BJ (cell line): ENCODE measurements at regions not wholly inside any gene's neighbourhood (a gene's known extent, or its start where the extent isn't known, plus 50 kb on each side); places are given as distances from the start of the nearest gene placed in this dataset.

Experiments used
- CTCF ChIA-PET: fragments of 350-600 bp; formaldehyde crosslinking; extraction: SDS; loops from one replicate; lab custom pipeline; 2021; ENCODE audit warnings: antibody characterized with exemption, inconsistent platforms; lab: Yijun Ruan, JAX
- POLR2A ChIA-PET: fragments of 300-600 bp; sonication (Branson Sonifier 250); formaldehyde crosslinking; extraction: SDS; loops from one replicate; lab custom pipeline; 2021; ENCODE audit warnings: antibody characterized with exemption; lab: Charles Lee
- DNase-seq: peaks from one replicate; pipeline ENCODE4 v3.0.0-alpha.2; 2011; ENCODE audit warnings: low read depth
- H3K27me3 ChIP-seq: 2 replicates; pipeline ENCODE4 v1.6.0; 2011; ENCODE audit warnings: low read length; ENCODE audit not compliant: control insufficient read depth, insufficient read depth
- H3K36me3 ChIP-seq: 2 replicates; pipeline ENCODE4 v1.5.1; 2011; ENCODE audit warnings: low read length; ENCODE audit not compliant: control insufficient read depth, insufficient read depth
- H3K4me3 ChIP-seq: 2 replicates; pipeline ENCODE4 v1.5.1; 2011; ENCODE audit warnings: low read depth, mild to moderate bottlenecking, control low read depth, low read length
- TF ChIP-seq, protein P1 (sequence below): IDR thresholded peaks from 2 replicates; pipeline ENCODE4 v1.5.1; 2011; ENCODE audit warnings: low read depth, mild to moderate bottlenecking, control low read depth, inconsistent platforms, low read length, moderate library complexity; ENCODE audit not compliant: insufficient read depth

DNA sequence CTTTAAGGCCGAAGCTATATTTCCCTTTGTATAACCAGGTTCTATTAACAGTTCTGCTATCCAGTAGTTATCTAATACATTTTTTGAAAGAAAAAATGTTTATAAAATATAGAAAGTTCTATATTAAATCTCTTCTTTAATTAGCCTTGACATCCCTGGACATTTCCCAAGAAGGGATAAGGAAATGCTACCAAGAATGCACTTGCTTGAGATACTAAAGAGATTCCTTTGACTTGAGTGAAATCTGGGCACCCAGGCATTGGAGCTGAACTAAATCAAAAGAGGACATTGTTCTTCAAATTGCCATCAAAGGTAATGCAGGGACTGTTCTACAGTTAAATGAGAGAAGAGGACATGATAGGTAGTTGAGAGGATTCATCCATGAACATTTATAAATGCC lies 535.9 kb upstream of the FAT3 start:
- POLR2A ChIA-PET, result no interaction called here
- CTCF ChIA-PET, result no interaction called here
- Histone ChIP-seq H3K4me3 (no peak overlapping the region), H3K36me3 (no peaks in the 10 kb centered on the region), H3K27me3 (no peaks in the 10 kb centered on the region)
- DNase-seq, result no peak
- TF ChIP-seq, protein P1, sequence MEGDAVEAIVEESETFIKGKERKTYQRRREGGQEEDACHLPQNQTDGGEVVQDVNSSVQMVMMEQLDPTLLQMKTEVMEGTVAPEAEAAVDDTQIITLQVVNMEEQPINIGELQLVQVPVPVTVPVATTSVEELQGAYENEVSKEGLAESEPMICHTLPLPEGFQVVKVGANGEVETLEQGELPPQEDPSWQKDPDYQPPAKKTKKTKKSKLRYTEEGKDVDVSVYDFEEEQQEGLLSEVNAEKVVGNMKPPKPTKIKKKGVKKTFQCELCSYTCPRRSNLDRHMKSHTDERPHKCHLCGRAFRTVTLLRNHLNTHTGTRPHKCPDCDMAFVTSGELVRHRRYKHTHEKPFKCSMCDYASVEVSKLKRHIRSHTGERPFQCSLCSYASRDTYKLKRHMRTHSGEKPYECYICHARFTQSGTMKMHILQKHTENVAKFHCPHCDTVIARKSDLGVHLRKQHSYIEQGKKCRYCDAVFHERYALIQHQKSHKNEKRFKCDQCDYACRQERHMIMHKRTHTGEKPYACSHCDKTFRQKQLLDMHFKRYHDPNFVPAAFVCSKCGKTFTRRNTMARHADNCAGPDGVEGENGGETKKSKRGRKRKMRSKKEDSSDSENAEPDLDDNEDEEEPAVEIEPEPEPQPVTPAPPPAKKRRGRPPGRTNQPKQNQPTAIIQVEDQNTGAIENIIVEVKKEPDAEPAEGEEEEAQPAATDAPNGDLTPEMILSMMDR, result no peak

DNA sequence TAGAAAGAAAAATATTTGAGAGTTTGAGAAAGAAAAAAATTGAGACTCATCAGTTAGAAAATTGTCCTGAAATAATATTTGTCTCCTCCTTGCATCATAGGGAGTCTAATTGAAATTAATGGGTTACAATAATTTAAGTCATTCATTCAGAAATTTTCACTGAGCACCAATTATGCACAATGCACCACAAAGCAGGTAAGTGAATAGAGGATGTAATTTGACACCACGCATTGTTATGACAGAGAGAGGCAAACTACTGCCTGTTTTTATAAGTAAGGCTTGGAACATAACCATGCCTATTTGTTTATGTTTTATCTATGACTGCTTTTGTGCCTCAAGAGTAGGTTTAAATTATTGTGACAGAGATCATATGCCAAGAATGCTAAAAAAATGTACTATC lies 537.9 kb upstream of the FAT3 start:
- ChIA-PET CTCF (no interaction called here), POLR2A (no interaction called here)
- H3K36me3 ChIP-seq, result no peaks in the 10 kb centered on the region

DNA sequence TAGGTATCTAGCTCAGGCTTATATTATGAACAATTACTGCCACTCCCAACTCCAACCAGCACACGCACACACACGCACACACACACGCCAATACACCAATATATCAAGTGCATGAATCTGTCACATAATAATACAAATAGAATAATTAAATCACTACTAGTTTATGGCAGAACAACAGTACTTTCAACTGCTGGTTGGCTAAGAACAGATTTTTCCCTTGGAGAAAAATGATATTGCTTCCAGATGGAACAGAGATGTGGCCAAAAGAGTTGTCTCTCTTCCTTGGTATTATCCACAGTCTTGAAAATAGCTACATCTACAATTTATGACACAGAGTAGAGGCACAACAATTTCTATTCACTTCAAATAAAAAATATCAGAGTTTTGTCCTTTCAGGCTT lies 538.3 kb upstream of the FAT3 start:
- no peak for DNase-seq
- TF ChIP-seq, protein P1, result no peak
- CTCF ChIA-PET, result no interaction called here
- POLR2A ChIA-PET, result no interaction called here
- Histone ChIP-seq H3K36me3 (no peaks in the 10 kb centered on the region), H3K4me3 (no peak overlapping the region), H3K27me3 (no peaks in the 10 kb centered on the region)

More for the DNA sequence above, 537.9 kb upstream of the FAT3 start:
- Histone ChIP-seq H3K27me3 (no peaks in the 10 kb centered on the region), H3K4me3 (no peak overlapping the region)
- no peak for DNase-seq
- TF ChIP-seq, protein P1, result no peak

DNA sequence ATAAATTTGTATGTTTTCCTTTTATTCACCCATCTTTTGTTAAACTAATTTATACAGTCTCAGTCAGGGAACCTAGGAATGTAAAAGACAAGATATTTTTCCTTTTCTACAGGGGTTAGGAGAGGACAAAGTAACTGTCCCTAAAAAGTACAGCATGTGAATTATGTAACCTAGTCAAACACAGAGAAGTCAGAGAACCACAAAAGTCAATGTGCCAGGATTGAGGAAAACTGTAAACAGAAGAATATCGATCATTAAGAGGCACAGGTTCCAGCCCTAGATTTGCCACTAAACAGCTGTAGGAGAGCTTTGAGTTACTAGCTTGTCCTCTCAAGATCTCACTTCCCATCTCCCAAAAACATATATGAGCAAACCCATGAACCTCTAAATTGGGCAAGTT lies 550.9 kb upstream of the FAT3 start:
- no peak for DNase-seq
- TF ChIP-seq, protein P1, result no peak
- Histone ChIP-seq H3K27me3 (no peaks in the 10 kb centered on the region), H3K4me3 (no peak overlapping the region), H3K36me3 (no peaks in the 10 kb centered on the region)
- CTCF ChIA-PET, result no interaction called here
- POLR2A ChIA-PET, result no interaction called here

DNA sequence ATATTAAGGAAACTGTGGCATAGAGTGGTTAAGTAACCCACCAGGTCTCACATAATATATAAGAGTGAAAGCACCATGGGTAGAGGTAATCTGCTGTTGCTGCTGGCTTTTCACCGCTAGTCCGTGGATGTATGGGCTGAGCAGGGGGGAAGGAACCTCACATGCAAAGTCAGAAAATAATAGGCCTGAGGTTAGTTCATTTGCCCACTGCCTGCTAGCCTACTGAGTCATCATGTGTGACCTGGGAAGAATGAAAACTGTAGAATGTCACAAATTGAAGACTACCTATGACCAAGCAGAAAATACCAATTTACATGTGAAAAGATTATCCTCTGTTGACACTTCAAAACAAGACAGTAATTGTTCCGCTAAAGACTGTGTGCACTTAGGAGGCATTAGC lies 560.1 kb upstream of the FAT3 start:
- Histone ChIP-seq H3K36me3 (no peaks in the 10 kb centered on the region), H3K4me3 (no peak overlapping the region), H3K27me3 (no peaks in the 10 kb centered on the region)
- CTCF ChIA-PET, result no interaction called here
- no peak for DNase-seq
- TF ChIP-seq, protein P1, result no peak
- POLR2A ChIA-PET, result no interaction called here
